ENCODE measurements at regions not wholly inside any gene's neighbourhood (a gene's known extent, or its start where the extent isn't known, plus 50 kb on each side); places are given as distances from the start of the nearest gene placed in this dataset.

GRCh38 chr20:40054311-40054710, 634.7 kb downstream of the MAFB start:
- DNase-seq (ENCODE audit: low read depth in 1 of 2, low spot score in 2 of 2), result no peak
- no peaks in the 10 kb centered on the region for H3K23me2 ChIP-seq (ENCODE audit: low read depth, low read length)
- no peaks in the 10 kb centered on the region; a peak in 1 of 7 replicates for H3K27me3 ChIP-seq (replicated peaks in 1 of 4; ENCODE audit: control insufficient read depth in 3 of 4, extremely low read depth in 1 of 4, insufficient read depth in 3 of 4, low read length in 3 of 4)
- H3K56ac ChIP-seq (replicated peaks; ENCODE audit: insufficient read length, low read depth, low read length), result no peak overlapping the region
- H2BK5ac ChIP-seq (ENCODE audit: low read depth, low read length), result no peak overlapping the region
- H2BK20ac ChIP-seq (ENCODE audit: low read length), result no peak overlapping the region
- H3K79me1 ChIP-seq (ENCODE audit: low read depth, low read length), result no peaks in the 10 kb centered on the region
- H4K91ac ChIP-seq (replicated peaks; ENCODE audit: insufficient read length, low read length), result no peak overlapping the region
- no peaks in the 10 kb centered on the region for H3K4me1 ChIP-seq (replicated peaks in 1 of 4; ENCODE audit: control insufficient read depth in 3 of 4, insufficient read depth in 4 of 4, low read length in 3 of 4)
- no peaks in the 10 kb centered on the region for H3K79me2 ChIP-seq (ENCODE audit: control insufficient read depth in 1 of 2, insufficient read depth in 2 of 2, low read length in 2 of 2)
- no peaks in the 10 kb centered on the region for H4K20me1 ChIP-seq (replicated peaks in 1 of 2; ENCODE audit: control insufficient read depth in 1 of 2, insufficient read depth in 2 of 2, low read length in 2 of 2)
- no peak overlapping the region for H3K4me3 ChIP-seq (ENCODE audit: extremely low read depth in 1 of 4, insufficient read depth in 2 of 4, low read depth in 3 of 4, low read length in 4 of 4)
- no peak overlapping the region for H3K4me2 ChIP-seq (ENCODE audit: insufficient read depth in 1 of 2, low read depth in 2 of 2, low read length in 2 of 2)
- H4K8ac ChIP-seq (ENCODE audit: extremely low read depth, insufficient read depth, low read length), result no peak overlapping the region
- H3K9ac ChIP-seq (replicated peaks in 1 of 4; ENCODE audit: extremely low read depth in 1 of 4, low read depth in 3 of 4, low read length in 3 of 4), result no peak overlapping the region
- H2AFZ ChIP-seq (ENCODE audit: low read length), result no peak overlapping the region
- no peak overlapping the region for H3K27ac ChIP-seq (ENCODE audit: low read depth, low read length)
- no peaks in the 10 kb centered on the region for H3K36me3 ChIP-seq (ENCODE audit: control insufficient read depth in 2 of 4, insufficient read depth in 4 of 4, low read length in 3 of 4)
- no peak for TF ChIP-seq ASH2L (IDR thresholded peaks at IDR 0.05; ENCODE audit: low read length)
- WGBS, 2 experiments (ENCODE audit: extremely low coverage in 1 of 2, insufficient coverage in 1 of 2, insufficient read length in 1 of 2, insufficient replicate concordance in 2 of 2, low coverage in 1 of 2, low lambda C conversion rate in 2 of 2, missing lambda C conversion rate in 1 of 2), result 84% methylated on average over 4 of the region's 4 CpGs; no CpG with 5 or more reads in 1 of the 2 experiments
- H4K5ac ChIP-seq (ENCODE audit: insufficient read length, low read depth, low read length), result no peak overlapping the region
- no peak overlapping the region for H2BK120ac ChIP-seq (replicated peaks; ENCODE audit: low read depth, low read length)
- H3K23ac ChIP-seq (ENCODE audit: insufficient read length), result no peak overlapping the region
- no peak overlapping the region for H2AK5ac ChIP-seq (ENCODE audit: low read depth, low read length)
- no peak overlapping the region for H2BK12ac ChIP-seq (ENCODE audit: low read depth, low read length)
- H3K14ac ChIP-seq (ENCODE audit: insufficient read length), result no peak overlapping the region
- H3K9me3 ChIP-seq (ENCODE audit: insufficient read depth in 2 of 2, low read depth in 1 of 2, low read length in 1 of 2), result 0 out of 4 replicates have a peak, but pooled peaks cover 0 to 5% of the 10 kb centered on the region in 2 experiments
- H3K4ac ChIP-seq (replicated peaks; ENCODE audit: insufficient read length, low read depth, low read length), result no peak overlapping the region
- no peak overlapping the region for H2BK15ac ChIP-seq (ENCODE audit: low read length)
- H3K18ac ChIP-seq (ENCODE audit: extremely low read depth, low read length), result no peak overlapping the region
- ChIA-PET CTCF (ENCODE audit: partially characterized antibody) (interaction anchor here (0.9 kb wide), 1 partner anchor 175 kb away, joined by 3 read pairs; no protein-coding TSS in a partner anchor), POLR2A (ENCODE audit: partially characterized antibody) (no interaction called here)
- FAIRE-seq, result no peak
